ENCODE measurements at regions not wholly inside any gene's neighbourhood (a gene's known extent, or its start where the extent isn't known, plus 50 kb on each side); places are given as distances from the start of the nearest gene placed in this dataset.

DNA sequence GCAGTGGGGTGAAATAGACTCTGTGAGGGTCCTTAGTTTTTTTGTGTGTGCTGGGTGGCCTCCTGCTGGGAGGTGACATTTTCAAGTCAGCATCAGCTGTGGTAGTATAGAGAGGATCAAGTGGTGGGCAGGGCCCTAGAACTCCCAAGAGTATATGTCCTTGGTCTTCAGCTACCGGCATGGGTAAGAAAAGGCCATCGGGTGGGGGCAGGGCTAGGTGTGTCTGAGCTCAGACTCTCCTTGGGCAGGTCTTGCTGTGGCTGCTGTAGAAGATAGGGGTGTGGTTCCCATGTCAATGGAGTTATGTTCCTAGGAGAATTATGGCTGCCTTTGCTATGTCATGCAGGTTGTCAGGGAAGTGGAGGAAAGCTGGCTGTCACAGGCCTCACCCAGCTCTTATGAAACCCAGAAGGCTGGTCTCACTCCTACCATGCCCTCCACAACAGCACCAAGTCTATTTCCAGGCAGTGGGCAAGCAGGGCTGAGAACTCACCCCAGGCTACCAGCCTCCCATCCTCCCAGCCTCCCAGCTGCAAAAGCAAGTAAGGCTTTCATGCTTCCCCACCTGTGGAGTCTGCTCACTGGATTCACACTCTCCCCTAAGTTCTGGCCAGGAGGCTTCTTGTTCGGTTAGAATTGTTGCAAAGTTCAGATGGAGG lies 130.6 kb upstream of the SOX1 start:
- CTCF ChIA-PET, result no interaction called here
- no peak for DNase-seq (ENCODE audit: extremely low spot score)
- POLR2A ChIA-PET, result no interaction called here
- TF ChIP-seq NFRKB (IDR thresholded peaks at IDR 0.05) (no peak), SUZ12 (IDR thresholded peaks at IDR 0.05) (no peak), ZNF384 (IDR thresholded peaks at IDR 0.05) (no peak), CTBP1 (IDR thresholded peaks at IDR 0.05; ENCODE audit: borderline replicate concordance) (no peak)

DNA sequence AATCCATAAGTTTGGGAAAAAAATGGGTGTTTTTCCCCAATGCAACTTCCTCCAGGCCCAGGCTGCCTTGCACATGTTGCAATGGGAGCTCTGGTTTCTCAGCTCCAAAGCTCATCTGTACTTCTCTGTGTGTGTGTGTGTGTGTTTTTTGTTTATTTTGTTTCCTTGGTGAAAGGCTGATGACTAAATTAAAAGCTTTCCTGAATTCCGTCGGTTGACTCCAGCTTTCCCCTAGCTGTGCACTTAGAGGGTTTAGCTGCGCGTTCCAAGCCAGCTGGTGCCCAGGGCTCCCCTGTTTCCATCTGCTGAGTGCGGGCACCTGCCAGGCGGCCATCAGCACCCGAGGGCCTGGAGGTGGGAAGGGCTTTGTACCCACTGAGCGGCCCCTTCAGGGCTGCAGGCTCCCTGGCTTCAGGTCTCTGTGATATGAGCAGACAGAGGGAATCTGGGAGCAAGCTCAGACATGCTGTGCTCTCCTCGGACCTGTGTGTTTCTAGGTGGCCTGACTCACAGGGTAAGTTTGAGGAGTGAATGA lies 129.1 kb upstream of the SOX1 start:
- DNase-seq (ENCODE audit: extremely low spot score), result no peak
- TF ChIP-seq SP1 (IDR thresholded peaks at IDR 0.05), result no peak
- TF ChIP-seq ELF4 (IDR thresholded peaks at IDR 0.05), result no peak
- no peak for TF ChIP-seq HDGF (IDR thresholded peaks at IDR 0.05; ENCODE audit: borderline replicate concordance)
- TF ChIP-seq PKNOX1 (IDR thresholded peaks at IDR 0.05), result no peak
- TF ChIP-seq FOXK2 (IDR thresholded peaks at IDR 0.05), result no peak
- TF ChIP-seq TARDBP (IDR thresholded peaks at IDR 0.05), result no peak
- TF ChIP-seq SUZ12 (IDR thresholded peaks at IDR 0.05), result no peak
- no peak for TF ChIP-seq BHLHE40 (IDR thresholded peaks at IDR 0.05; ENCODE audit: borderline replicate concordance)
- no peak for TF ChIP-seq ZNF384 (IDR thresholded peaks at IDR 0.05)
- POLR2A ChIA-PET, result interaction anchor here (0.6 kb wide), 1 partner anchor 10 kb away, joined by 3 read pairs; no protein-coding TSS in a partner anchor
- CTCF ChIA-PET, result no interaction called here

GRCh38 chr13:111938741-111939665 lies 127.9 kb upstream of the SOX1 start:
- no peak for DNase-seq (ENCODE audit: extremely low spot score)
- CTCF ChIA-PET, result no interaction called here
- POLR2A ChIA-PET, result no interaction called here
- TF ChIP-seq FOXM1 (IDR thresholded peaks at IDR 0.05; ENCODE audit: borderline replicate concordance), result no peak
- no peak for TF ChIP-seq NFRKB (IDR thresholded peaks at IDR 0.05)
- no peak for TF ChIP-seq SP1 (IDR thresholded peaks at IDR 0.05)
- no peak for TF ChIP-seq BHLHE40 (IDR thresholded peaks at IDR 0.05; ENCODE audit: borderline replicate concordance)
- TF ChIP-seq PKNOX1 (IDR thresholded peaks at IDR 0.05), result no peak
- no peak for TF ChIP-seq ZNF384 (IDR thresholded peaks at IDR 0.05)
- no peak for TF ChIP-seq FOXA1 (IDR thresholded peaks at IDR 0.05)
- no peak for TF ChIP-seq L3MBTL2 (conservative IDR thresholded peaks at IDR 0.05)
- no peak for TF ChIP-seq TARDBP (IDR thresholded peaks at IDR 0.05)
- TF ChIP-seq LEF1 (IDR thresholded peaks at IDR 0.05; ENCODE audit: borderline replicate concordance), result no peak
- no peak for TF ChIP-seq ELF4 (IDR thresholded peaks at IDR 0.05)

DNA sequence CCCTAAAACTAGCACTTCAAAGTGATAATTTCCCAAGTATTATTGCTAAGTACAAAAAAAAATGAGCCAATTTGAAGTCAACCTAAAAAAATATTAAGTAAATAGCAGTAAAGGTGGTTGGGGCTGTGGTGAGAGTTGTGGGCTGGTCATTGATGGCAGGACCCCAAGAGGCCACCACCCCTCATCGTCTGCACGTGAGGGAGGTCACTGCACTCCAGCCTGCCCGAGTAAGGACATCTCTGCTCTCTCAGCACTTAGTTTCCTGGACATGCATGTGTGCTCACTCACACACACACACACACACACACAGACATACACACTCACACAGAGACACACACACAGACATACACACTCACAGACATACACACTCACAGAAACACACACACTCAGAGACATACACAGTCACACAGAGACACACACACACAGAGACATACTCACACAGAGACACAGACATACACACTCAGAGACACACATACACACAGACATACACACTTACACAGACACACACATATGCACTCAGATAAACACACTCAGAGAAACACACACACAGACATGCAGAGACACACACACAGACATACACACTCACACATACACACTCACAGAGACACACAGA lies 127.2 kb upstream of the SOX1 start:
- no peak for TF ChIP-seq FOXM1 (IDR thresholded peaks at IDR 0.05; ENCODE audit: borderline replicate concordance)
- TF ChIP-seq FOXA1 (IDR thresholded peaks at IDR 0.05), result no peak
- no peak for TF ChIP-seq PKNOX1 (IDR thresholded peaks at IDR 0.05)
- TF ChIP-seq L3MBTL2 (conservative IDR thresholded peaks at IDR 0.05), result no peak
- TF ChIP-seq ARNT (IDR thresholded peaks at IDR 0.05), result no peak
- TF ChIP-seq ELF4 (IDR thresholded peaks at IDR 0.05), result no peak
- no peak for TF ChIP-seq SUZ12 (IDR thresholded peaks at IDR 0.05)
- no peak for TF ChIP-seq NFRKB (IDR thresholded peaks at IDR 0.05)
- no peak for TF ChIP-seq BHLHE40 (IDR thresholded peaks at IDR 0.05; ENCODE audit: borderline replicate concordance)
- ChIA-PET POLR2A (no interaction called here), CTCF (no interaction called here)
- DNase-seq (ENCODE audit: extremely low spot score), result no peak

DNA sequence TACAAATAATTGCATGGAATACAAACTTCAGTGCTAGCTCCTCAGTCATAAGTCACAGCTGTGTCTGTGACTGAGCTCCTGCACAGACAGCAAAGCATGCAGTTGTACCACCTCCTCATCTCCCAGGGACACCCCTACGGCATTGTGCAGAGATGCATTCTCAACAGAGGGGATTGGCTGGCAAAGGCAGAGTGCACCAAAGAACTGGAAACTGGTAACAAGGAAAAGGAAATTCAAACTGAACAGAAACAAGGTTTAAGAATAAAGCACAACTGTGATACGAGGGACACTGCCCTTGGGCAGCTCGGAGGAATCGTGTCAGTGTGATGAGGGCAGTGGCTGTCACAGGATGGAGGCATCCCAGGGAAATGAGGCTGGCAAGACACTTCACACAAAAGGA lies 126.1 kb upstream of the SOX1 start:
- CTCF ChIA-PET, result no interaction called here
- no peak for TF ChIP-seq FOXA1 (IDR thresholded peaks at IDR 0.05)
- no peak for TF ChIP-seq PKNOX1 (IDR thresholded peaks at IDR 0.05)
- TF ChIP-seq ZNF384 (IDR thresholded peaks at IDR 0.05), result no peak
- TF ChIP-seq TARDBP (IDR thresholded peaks at IDR 0.05), result no peak
- no peak for TF ChIP-seq CTBP1 (IDR thresholded peaks at IDR 0.05; ENCODE audit: borderline replicate concordance)
- TF ChIP-seq SP1 (IDR thresholded peaks at IDR 0.05), result no peak
- TF ChIP-seq ELF4 (IDR thresholded peaks at IDR 0.05), result no peak
- no peak for TF ChIP-seq FOXK2 (IDR thresholded peaks at IDR 0.05)
- TF ChIP-seq ARNT (IDR thresholded peaks at IDR 0.05), result no peak
- TF ChIP-seq FOXM1 (IDR thresholded peaks at IDR 0.05; ENCODE audit: borderline replicate concordance), result no peak
- no peak for TF ChIP-seq BHLHE40 (IDR thresholded peaks at IDR 0.05; ENCODE audit: borderline replicate concordance)
- no peak for TF ChIP-seq L3MBTL2 (conservative IDR thresholded peaks at IDR 0.05)
- TF ChIP-seq LEF1 (IDR thresholded peaks at IDR 0.05; ENCODE audit: borderline replicate concordance), result no peak
- no peak for TF ChIP-seq SUZ12 (IDR thresholded peaks at IDR 0.05)
- no peak for TF ChIP-seq HDGF (IDR thresholded peaks at IDR 0.05; ENCODE audit: borderline replicate concordance)
- no peak for TF ChIP-seq NFRKB (IDR thresholded peaks at IDR 0.05)
- POLR2A ChIA-PET, result no interaction called here
- DNase-seq (ENCODE audit: extremely low spot score), result no peak

All from HEK293T (cell line).